ENCODE measurements at regions not wholly inside any gene's neighbourhood (a gene's known extent, or its start where the extent isn't known, plus 50 kb on each side); places are given as distances from the start of the nearest gene placed in this dataset.

GRCh38 chr2:150985741-150986140 is 275.9 kb downstream of the RBM43 start:
- Mint-ChIP-seq H3K36me3 (ENCODE audit: unreplicated experiment) (no peaks in the 10 kb centered on the region), H3K9me3 (ENCODE audit: unreplicated experiment) (peaks cover 6% of the 10 kb centered on the region), H3K4me1 (ENCODE audit: low read depth, unreplicated experiment) (no peaks in the 10 kb centered on the region), H3K27me3 (ENCODE audit: unreplicated experiment) (no peaks in the 10 kb centered on the region), H3K4me3 (ENCODE audit: unreplicated experiment) (no peak overlapping the region), H3K27ac (ENCODE audit: unreplicated experiment) (no peak overlapping the region)
- no peak for DNase-seq
- no peak for TF ChIP-seq CTCF (IDR thresholded peaks at IDR 0.05; ENCODE audit: partially characterized antibody, unreplicated experiment)

- Mint-ChIP-seq H3K27ac (ENCODE audit: unreplicated experiment) (no peak overlapping the region), H3K4me1 (ENCODE audit: low read depth, unreplicated experiment) (no peaks in the 10 kb centered on the region), H3K9me3 (ENCODE audit: unreplicated experiment) (no peaks in the 10 kb centered on the region), H3K36me3 (ENCODE audit: unreplicated experiment) (no peaks in the 10 kb centered on the region), H3K4me3 (ENCODE audit: unreplicated experiment) (no peak overlapping the region), H3K27me3 (ENCODE audit: unreplicated experiment) (no peaks in the 10 kb centered on the region)
- DNase-seq = no peak
- no peak for TF ChIP-seq CTCF (IDR thresholded peaks at IDR 0.05; ENCODE audit: partially characterized antibody, unreplicated experiment)
Measured at GRCh38 chr2:150983314-150983897, 278.3 kb downstream of the RBM43 start.

- Mint-ChIP-seq H3K9me3 (ENCODE audit: unreplicated experiment) (no peaks in the 10 kb centered on the region), H3K36me3 (ENCODE audit: unreplicated experiment) (no peaks in the 10 kb centered on the region), H3K4me1 (ENCODE audit: low read depth, unreplicated experiment) (no peaks in the 10 kb centered on the region), H3K27ac (ENCODE audit: unreplicated experiment) (no peak overlapping the region), H3K27me3 (ENCODE audit: unreplicated experiment) (no peaks in the 10 kb centered on the region), H3K4me3 (ENCODE audit: unreplicated experiment) (no peak overlapping the region)
- no peak for TF ChIP-seq CTCF (IDR thresholded peaks at IDR 0.05; ENCODE audit: partially characterized antibody, unreplicated experiment)
- no peak for DNase-seq
Measured at GRCh38 chr2:150981826-150982225, 279.8 kb downstream of the RBM43 start.

- Mint-ChIP-seq H3K4me3 (ENCODE audit: unreplicated experiment) (no peak overlapping the region), H3K9me3 (ENCODE audit: unreplicated experiment) (peaks cover 3% of the 10 kb centered on the region), H3K36me3 (ENCODE audit: unreplicated experiment) (no peaks in the 10 kb centered on the region), H3K27me3 (ENCODE audit: unreplicated experiment) (no peaks in the 10 kb centered on the region), H3K4me1 (ENCODE audit: low read depth, unreplicated experiment) (no peaks in the 10 kb centered on the region), H3K27ac (ENCODE audit: unreplicated experiment) (no peak overlapping the region)
- DNase-seq = no peak
- no peak for TF ChIP-seq CTCF (IDR thresholded peaks at IDR 0.05; ENCODE audit: partially characterized antibody, unreplicated experiment)
Measured at GRCh38 chr2:150978053-150978452, 283.6 kb downstream of the RBM43 start.

- H3K4me1 Mint-ChIP-seq (ENCODE audit: low read depth, unreplicated experiment) = no peaks in the 10 kb centered on the region
Measured at GRCh38 chr2:150977296-150977695, 284.4 kb downstream of the RBM43 start.

More at GRCh38 chr2:150977296-150977695, 284.4 kb downstream of the RBM43 start:
- DNase-seq = no peak
- Mint-ChIP-seq H3K9me3 (ENCODE audit: unreplicated experiment) (peaks cover 3% of the 10 kb centered on the region), H3K27me3 (ENCODE audit: unreplicated experiment) (no peaks in the 10 kb centered on the region), H3K27ac (ENCODE audit: unreplicated experiment) (no peak overlapping the region), H3K4me3 (ENCODE audit: unreplicated experiment) (no peak overlapping the region), H3K36me3 (ENCODE audit: unreplicated experiment) (no peaks in the 10 kb centered on the region)
- TF ChIP-seq CTCF (IDR thresholded peaks at IDR 0.05; ENCODE audit: partially characterized antibody, unreplicated experiment) = no peak

Measured in glutamatergic neuron (in vitro differentiated cells).